ENCODE measurements at regions not wholly inside any gene's neighbourhood (a gene's known extent, or its start where the extent isn't known, plus 50 kb on each side); places are given as distances from the start of the nearest gene placed in this dataset.

DNA sequence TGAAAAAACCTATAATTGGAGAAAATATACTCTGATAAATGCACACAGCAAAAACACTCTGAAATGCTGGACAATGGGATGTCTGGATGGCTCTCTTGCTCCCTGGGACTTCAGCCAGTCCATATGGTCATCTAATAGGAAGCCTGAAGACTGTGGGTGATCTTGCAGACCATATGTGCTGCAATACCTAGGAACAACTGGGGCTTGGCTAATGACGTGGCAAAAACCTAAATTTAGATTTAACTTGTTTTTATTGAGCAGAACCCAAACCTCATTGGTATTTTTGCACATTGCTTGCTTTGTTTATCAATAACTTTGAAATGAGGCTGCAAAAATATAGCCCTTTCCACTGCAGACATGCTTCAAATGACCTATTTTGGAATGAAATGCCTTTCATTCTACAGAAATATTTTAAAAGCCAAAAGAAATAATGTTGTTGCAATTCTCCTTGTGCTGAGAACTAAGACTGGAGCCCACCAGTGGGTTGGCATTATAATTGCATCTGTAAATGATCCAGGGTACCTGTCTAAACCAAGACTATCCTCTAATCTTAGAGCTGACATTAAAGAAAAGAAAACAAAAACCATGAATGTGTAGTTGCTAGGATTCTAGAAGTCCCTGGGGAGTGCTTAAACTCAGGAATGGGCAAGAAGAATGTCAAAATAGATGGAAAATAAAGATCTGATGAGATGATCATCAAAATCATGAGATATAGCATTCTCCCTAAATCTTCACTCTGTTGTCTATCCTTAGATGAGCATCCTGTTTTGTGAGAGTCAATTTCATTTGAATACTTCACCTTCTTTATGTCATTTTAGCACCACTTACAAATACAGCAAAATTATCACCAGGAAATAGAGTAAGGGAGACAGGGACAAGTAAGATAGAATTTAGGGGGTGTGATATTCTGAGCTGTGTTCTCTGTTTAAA, 152.1 kb upstream of the RIMS1 start:
- TF ChIP-seq POLR2A (IDR thresholded peaks at IDR 0.05) (no peak), CTCF (IDR thresholded peaks at IDR 0.05) (no peak)
